ENCODE measurements at regions not wholly inside any gene's neighbourhood (a gene's known extent, or its start where the extent isn't known, plus 50 kb on each side); places are given as distances from the start of the nearest gene placed in this dataset.

DNA sequence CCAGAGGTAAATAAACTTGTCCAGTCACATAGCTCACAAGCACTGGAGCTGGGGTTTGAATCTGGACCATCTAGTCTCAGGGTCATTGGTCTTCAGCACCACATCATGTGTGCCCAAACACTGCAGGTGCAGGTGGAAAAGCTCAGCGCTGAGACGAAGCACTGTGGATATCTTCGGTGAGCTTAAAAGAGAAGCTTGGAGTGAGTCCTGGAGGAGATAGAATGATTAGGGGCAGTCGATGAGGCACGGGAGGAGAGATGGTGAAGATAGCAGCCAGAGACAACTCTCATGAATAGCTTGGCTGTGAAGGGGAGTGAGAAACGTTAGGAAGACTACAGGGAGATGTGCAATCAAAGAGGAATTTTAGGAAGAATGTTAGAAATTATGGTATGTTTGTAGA, 389.3 kb downstream of the FGF9 start:
- no peaks in the 10 kb centered on the region for H3K4me1 ChIP-seq (ENCODE audit: control insufficient read depth in 3 of 3, insufficient read depth in 2 of 3, low read depth in 1 of 3, low read length in 2 of 3)
- no peak for DNase-seq
- WGBS, 3 donors = 72 to 83% (median 79%) methylated on average over 6 of the region's 6 CpGs
- no peak for FAIRE-seq
- no peak overlapping the region for H3K27ac ChIP-seq (ENCODE audit: low read depth in 1 of 3, low read length in 2 of 3)
- H3K27me3 ChIP-seq (ENCODE audit: control insufficient read depth in 3 of 3, insufficient read depth in 3 of 3, low read length in 3 of 3) = no peaks in the 10 kb centered on the region
- H3K9me3 ChIP-seq (ENCODE audit: control insufficient read depth in 2 of 2, insufficient read depth in 1 of 2, low read depth in 1 of 2, low read length in 1 of 2) = no peaks in the 10 kb centered on the region
- no peaks in the 10 kb centered on the region for H3K36me3 ChIP-seq (ENCODE audit: control insufficient read depth in 3 of 3, insufficient read depth in 2 of 3, low read depth in 1 of 3, low read length in 3 of 3)
- no peak overlapping the region for H3K4me3 ChIP-seq (ENCODE audit: low read depth in 1 of 3, low read length in 3 of 3)

DNA sequence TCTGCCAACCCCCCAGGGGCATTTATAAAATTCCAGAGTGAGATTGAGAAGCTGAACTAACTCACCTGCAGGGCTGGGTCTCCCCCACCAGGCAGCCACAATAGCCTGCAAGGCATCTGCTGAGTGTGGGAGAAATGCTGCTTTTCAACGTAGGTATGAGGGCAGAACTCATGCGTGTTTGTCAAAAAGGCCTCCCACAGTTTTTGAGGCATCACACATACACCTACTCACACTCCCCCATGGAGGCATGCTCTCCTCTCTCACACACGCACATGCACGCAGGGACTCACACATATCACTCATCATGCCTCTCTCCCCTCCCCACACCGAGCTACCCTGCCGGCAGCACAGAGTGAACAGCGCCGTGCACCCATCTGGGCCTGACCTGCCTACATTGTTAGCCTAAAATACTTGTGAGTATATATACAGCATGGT, 390.5 kb downstream of the FGF9 start:
- no peaks in the 10 kb centered on the region for H3K27me3 ChIP-seq (ENCODE audit: control insufficient read depth in 3 of 3, insufficient read depth in 3 of 3, low read length in 3 of 3)
- WGBS, 3 donors = 72 to 76% (median 72%) methylated on average over 8 of the region's 8 CpGs
- peak overlapping the region in 2 of 3 donors; percentile 72 to 84 for H3K27ac ChIP-seq (ENCODE audit: low read depth in 1 of 3, low read length in 2 of 3)
- H3K4me1 ChIP-seq (ENCODE audit: control insufficient read depth in 3 of 3, insufficient read depth in 2 of 3, low read depth in 1 of 3, low read length in 2 of 3) = no peaks in the 10 kb centered on the region
- FAIRE-seq (no peak), DNase-seq (peak in 1 of 2 donors; percentile 5)
- no peaks in the 10 kb centered on the region for H3K36me3 ChIP-seq (ENCODE audit: control insufficient read depth in 3 of 3, insufficient read depth in 2 of 3, low read depth in 1 of 3, low read length in 3 of 3)
- no peaks in the 10 kb centered on the region for H3K9me3 ChIP-seq (ENCODE audit: control insufficient read depth in 2 of 2, insufficient read depth in 1 of 2, low read depth in 1 of 2, low read length in 1 of 2)
- H3K4me3 ChIP-seq (ENCODE audit: low read depth in 1 of 3, low read length in 3 of 3) = no peak overlapping the region

DNA sequence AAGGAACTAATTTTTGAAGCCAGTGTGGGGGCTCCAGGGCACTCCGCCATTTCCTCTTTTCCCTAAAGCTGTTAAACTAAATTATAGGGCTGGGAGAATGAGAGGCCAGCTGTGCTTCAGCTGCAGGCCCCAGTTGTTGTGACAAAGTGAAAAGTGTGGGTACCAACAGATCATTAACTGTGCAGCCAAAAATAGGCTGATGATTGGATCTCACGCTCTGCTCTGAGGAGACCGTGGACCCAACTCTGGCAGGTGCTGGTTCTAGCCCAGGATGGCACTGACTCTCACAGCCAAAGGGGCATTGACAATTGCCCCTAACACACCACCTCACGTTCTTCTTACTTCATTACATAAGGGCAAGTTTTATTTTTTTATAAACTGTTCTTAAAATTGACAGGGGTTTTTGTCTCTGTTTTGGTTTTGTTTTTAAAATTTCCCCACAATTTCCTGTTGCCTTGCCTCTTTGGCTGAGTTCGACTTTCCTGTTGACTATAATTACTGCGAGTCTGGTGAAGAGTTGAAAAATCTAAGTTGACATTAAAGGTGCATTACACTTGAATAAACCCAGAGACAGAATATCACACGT, 391.0 kb downstream of the FGF9 start:
- Histone ChIP-seq H3K4me3 (ENCODE audit: low read depth in 1 of 3, low read length in 3 of 3) (no peak overlapping the region), H3K9me3 (ENCODE audit: control insufficient read depth in 2 of 2, insufficient read depth in 1 of 2, low read depth in 1 of 2, low read length in 1 of 2) (no peaks in the 10 kb centered on the region), H3K36me3 (ENCODE audit: control insufficient read depth in 3 of 3, insufficient read depth in 2 of 3, low read depth in 1 of 3, low read length in 3 of 3) (no peaks in the 10 kb centered on the region), H3K27me3 (ENCODE audit: control insufficient read depth in 3 of 3, insufficient read depth in 3 of 3, low read length in 3 of 3) (no peaks in the 10 kb centered on the region), H3K4me1 (ENCODE audit: control insufficient read depth in 3 of 3, insufficient read depth in 2 of 3, low read depth in 1 of 3, low read length in 2 of 3) (no peaks in the 10 kb centered on the region), H3K27ac (ENCODE audit: low read depth in 1 of 3, low read length in 2 of 3) (peak overlapping the region in 2 of 3 donors; percentile 72 to 84)
- peak in 1 of 2 donors; percentile 43 for DNase-seq
- FAIRE-seq = peak; percentile 41
- 51 to 76% (median 65%) methylated on average over 7 of the region's 7 CpGs for WGBS, 3 donors

DNA sequence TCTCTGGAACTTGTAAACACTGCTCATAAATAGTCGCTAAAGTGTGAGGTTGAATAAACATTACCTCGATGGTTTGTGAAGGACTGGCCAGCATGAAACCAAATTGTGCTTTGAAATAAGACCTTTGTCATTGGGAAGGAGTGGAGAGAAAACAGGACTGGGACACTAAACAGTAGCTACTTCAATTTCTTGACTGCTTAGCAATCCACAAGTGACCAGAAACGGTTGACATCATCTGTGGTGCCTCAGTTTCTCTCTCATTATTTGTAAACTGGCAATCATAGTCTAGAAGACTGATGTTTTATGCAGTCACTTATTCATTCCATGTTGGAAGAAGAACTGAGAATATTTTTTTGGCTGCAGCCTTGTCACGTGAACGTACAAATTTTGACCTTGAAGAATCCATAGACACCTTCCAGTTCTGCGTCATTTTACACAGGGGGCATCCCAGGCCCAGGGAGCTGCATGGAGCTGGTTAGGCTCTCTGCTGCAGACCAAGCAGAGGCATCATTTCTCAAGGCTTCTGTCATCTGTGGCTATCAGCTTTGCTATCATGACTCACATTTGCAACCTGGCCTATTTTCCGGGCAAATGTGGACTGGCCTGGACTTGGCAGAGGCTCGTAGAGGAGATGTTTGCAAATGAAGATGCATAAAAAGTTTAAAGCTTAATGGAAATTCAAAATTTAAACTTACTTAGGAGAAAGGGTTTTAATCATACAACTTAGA, 391.8 kb downstream of the FGF9 start:
- Histone ChIP-seq H3K4me1 (ENCODE audit: control insufficient read depth in 3 of 3, insufficient read depth in 2 of 3, low read depth in 1 of 3, low read length in 2 of 3) (no peaks in the 10 kb centered on the region), H3K36me3 (ENCODE audit: control insufficient read depth in 3 of 3, insufficient read depth in 2 of 3, low read depth in 1 of 3, low read length in 3 of 3) (no peaks in the 10 kb centered on the region), H3K4me3 (ENCODE audit: low read depth in 1 of 3, low read length in 3 of 3) (no peak overlapping the region), H3K9me3 (ENCODE audit: control insufficient read depth in 2 of 2, insufficient read depth in 1 of 2, low read depth in 1 of 2, low read length in 1 of 2) (no peaks in the 10 kb centered on the region), H3K27me3 (ENCODE audit: control insufficient read depth in 3 of 3, insufficient read depth in 3 of 3, low read length in 3 of 3) (no peaks in the 10 kb centered on the region), H3K27ac (ENCODE audit: low read depth in 1 of 3, low read length in 2 of 3) (peak overlapping the region in 2 of 3 donors; percentile 12 to 73)
- WGBS, 3 donors = 64 to 71% (median 70%) methylated on average over 8 of the region's 8 CpGs
- DNase-seq (no peak), FAIRE-seq (no peak)

DNA sequence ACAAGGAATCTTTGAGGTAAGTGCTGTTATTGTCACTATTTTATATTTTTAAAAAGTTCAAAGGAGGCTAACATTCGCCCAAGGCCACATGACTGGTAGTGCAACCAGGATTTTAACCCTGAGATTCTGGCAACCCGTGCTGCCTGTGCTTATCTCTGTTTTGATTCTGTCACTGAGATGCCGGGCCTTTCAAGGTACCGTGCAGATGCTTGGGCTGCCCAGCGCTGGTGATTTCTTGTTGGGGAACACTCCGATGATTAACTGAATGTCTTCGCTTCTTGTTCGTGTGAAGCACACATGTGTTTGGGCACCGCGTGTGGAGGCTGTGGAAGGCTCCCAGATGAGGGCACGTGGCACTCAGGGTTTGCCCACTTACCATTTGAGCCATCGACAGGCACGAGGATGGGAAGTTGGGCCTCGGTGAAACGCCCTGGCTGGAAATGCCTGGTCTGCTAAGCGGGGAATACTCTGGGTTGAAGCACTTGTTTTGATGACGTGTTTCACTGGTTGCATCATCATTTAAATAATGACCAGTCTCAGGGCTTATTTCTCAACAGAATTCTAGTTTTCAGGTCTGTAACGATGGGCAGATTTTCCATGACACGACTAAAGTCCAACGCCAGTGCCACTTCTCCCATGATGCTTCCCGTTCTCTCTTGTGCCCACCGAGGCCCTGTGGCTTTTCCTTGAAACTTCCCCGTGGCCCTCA, 392.7 kb downstream of the FGF9 start:
- no peaks in the 10 kb centered on the region for H3K27me3 ChIP-seq (ENCODE audit: control insufficient read depth in 3 of 3, insufficient read depth in 3 of 3, low read length in 3 of 3)
- no peak for DNase-seq
- H3K4me1 ChIP-seq (ENCODE audit: control insufficient read depth in 3 of 3, insufficient read depth in 2 of 3, low read depth in 1 of 3, low read length in 2 of 3) = no peaks in the 10 kb centered on the region
- H3K27ac ChIP-seq (ENCODE audit: low read depth in 1 of 3, low read length in 2 of 3) = no peak overlapping the region
- H3K36me3 ChIP-seq (ENCODE audit: control insufficient read depth in 3 of 3, insufficient read depth in 2 of 3, low read depth in 1 of 3, low read length in 3 of 3) = no peaks in the 10 kb centered on the region
- no peak for FAIRE-seq
- no peaks in the 10 kb centered on the region for H3K9me3 ChIP-seq (ENCODE audit: control insufficient read depth in 2 of 2, insufficient read depth in 1 of 2, low read depth in 1 of 2, low read length in 1 of 2)
- H3K4me3 ChIP-seq (ENCODE audit: low read depth in 1 of 3, low read length in 3 of 3) = no peak overlapping the region
- 87 to 93% (median 90%) methylated on average over 23 of the region's 23 CpGs for WGBS, 3 donors

DNA sequence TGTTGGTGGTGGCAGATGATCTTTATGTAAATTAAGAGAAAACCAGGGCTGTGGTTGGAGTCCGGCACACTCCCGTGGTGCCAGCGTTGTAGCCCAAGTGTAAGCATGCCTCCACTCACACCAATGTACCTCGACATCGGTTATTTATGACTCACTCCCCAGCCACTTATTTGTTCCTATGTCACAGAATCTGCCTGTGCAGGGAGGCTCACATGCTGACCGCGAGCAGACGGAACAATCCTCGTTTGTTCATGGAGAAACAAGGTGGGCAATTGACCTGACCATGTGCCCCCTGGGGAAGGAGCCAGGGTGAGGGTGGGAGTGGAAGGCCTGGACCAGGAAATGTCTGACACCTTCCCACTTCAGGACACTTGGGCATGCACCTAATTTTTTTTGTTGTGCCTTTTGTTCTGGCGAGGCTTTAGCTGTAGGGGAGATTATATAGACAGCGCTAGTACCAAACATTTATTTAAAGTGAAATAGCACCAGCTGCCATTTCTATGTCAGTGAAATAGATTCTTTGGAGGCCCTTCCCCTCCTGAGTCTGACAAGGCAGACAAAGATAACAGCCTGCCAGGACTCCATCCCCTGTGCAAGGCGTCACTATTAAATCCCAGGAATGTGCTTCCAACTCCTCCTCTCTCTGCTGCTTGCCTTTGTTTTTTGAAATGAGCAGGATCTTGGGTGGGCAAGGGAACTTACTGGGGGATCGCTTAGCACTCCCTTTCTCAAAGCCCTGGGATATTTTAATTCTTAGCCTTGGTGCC, 394.2 kb downstream of the FGF9 start:
- Histone ChIP-seq H3K4me3 (ENCODE audit: low read depth in 1 of 3, low read length in 3 of 3) (no peak overlapping the region), H3K36me3 (ENCODE audit: control insufficient read depth in 3 of 3, insufficient read depth in 2 of 3, low read depth in 1 of 3, low read length in 3 of 3) (no peaks in the 10 kb centered on the region), H3K4me1 (ENCODE audit: control insufficient read depth in 3 of 3, insufficient read depth in 2 of 3, low read depth in 1 of 3, low read length in 2 of 3) (no peaks in the 10 kb centered on the region), H3K9me3 (ENCODE audit: control insufficient read depth in 2 of 2, insufficient read depth in 1 of 2, low read depth in 1 of 2, low read length in 1 of 2) (no peaks in the 10 kb centered on the region), H3K27ac (ENCODE audit: low read depth in 1 of 3, low read length in 2 of 3) (no peak overlapping the region), H3K27me3 (ENCODE audit: control insufficient read depth in 3 of 3, insufficient read depth in 3 of 3, low read length in 3 of 3) (no peaks in the 10 kb centered on the region)
- FAIRE-seq = no peak
- no peak for DNase-seq
- 77 to 79% (median 79%) methylated on average over 13 of the region's 13 CpGs for whole genome bisulfite sequencing, 3 donors

DNA sequence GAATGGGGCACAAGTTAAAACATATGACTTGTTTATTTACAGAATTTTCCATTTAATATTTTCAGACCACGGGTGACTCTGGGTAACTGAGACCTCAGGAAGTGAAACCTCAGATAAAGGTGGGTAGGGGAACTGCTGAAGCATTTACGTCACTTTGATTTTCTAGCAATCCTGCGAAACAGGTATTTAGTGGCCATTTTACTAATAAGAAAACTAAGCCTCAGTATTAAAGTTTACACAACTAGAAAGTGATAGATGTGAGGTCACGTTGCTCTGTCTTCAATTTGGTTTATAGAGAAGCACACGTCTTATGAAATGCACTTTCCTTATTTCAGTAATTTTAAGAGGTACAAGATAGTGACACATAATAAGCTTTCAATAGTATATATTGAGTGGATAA, 402.8 kb downstream of the FGF9 start:
- WGBS, 3 donors = 53 to 59% (median 55%) methylated on average over 5 of the region's 5 CpGs
- Histone ChIP-seq H3K27ac (ENCODE audit: low read depth in 1 of 3, low read length in 2 of 3) (no peak overlapping the region), H3K36me3 (ENCODE audit: control insufficient read depth in 3 of 3, insufficient read depth in 2 of 3, low read depth in 1 of 3, low read length in 3 of 3) (no peaks in the 10 kb centered on the region), H3K4me3 (ENCODE audit: low read depth in 1 of 3, low read length in 3 of 3) (no peak overlapping the region), H3K4me1 (ENCODE audit: control insufficient read depth in 3 of 3, insufficient read depth in 2 of 3, low read depth in 1 of 3, low read length in 2 of 3) (no peaks in the 10 kb centered on the region), H3K27me3 (ENCODE audit: control insufficient read depth in 3 of 3, insufficient read depth in 3 of 3, low read length in 3 of 3) (no peaks in the 10 kb centered on the region), H3K9me3 (ENCODE audit: control insufficient read depth in 2 of 2, insufficient read depth in 1 of 2, low read depth in 1 of 2, low read length in 1 of 2) (no peaks in the 10 kb centered on the region)
- DNase-seq (no peak), FAIRE-seq (no peak)

DNA sequence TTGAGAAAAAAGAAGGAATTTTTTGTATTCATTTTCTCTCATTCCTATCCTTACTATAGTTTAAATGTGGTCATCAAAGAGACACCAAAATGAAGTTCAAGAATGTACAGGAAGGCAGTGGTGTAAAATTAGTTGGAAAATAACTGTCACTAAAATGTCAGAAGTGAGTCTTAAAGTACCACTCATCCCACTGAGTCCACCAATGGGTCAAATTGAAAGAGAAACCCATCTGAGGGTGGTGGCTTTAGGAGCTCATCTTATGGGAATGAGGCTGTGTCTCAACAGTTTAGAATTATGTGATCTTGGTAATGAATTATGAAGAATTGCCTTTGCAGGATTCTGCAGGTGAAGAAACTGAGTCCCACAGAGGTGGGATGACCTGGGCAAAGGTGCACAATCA, 403.5 kb downstream of the FGF9 start:
- Histone ChIP-seq H3K27ac (ENCODE audit: low read depth in 1 of 3, low read length in 2 of 3) (no peak overlapping the region), H3K9me3 (ENCODE audit: control insufficient read depth in 2 of 2, insufficient read depth in 1 of 2, low read depth in 1 of 2, low read length in 1 of 2) (no peaks in the 10 kb centered on the region), H3K4me1 (ENCODE audit: control insufficient read depth in 3 of 3, insufficient read depth in 2 of 3, low read depth in 1 of 3, low read length in 2 of 3) (no peaks in the 10 kb centered on the region), H3K27me3 (ENCODE audit: control insufficient read depth in 3 of 3, insufficient read depth in 3 of 3, low read length in 3 of 3) (peaks cover 0 to 2% (median 0%) of the 10 kb centered on the region in 3 donors), H3K4me3 (ENCODE audit: low read depth in 1 of 3, low read length in 3 of 3) (no peak overlapping the region), H3K36me3 (ENCODE audit: control insufficient read depth in 3 of 3, insufficient read depth in 2 of 3, low read depth in 1 of 3, low read length in 3 of 3) (no peaks in the 10 kb centered on the region)
- FAIRE-seq (no peak), DNase-seq (no peak)

All from small intestine (tissue), 7 donors.